ENCODE measurements at regions not wholly inside any gene's neighbourhood (a gene's known extent, or its start where the extent isn't known, plus 50 kb on each side); places are given as distances from the start of the nearest gene placed in this dataset.

DNA sequence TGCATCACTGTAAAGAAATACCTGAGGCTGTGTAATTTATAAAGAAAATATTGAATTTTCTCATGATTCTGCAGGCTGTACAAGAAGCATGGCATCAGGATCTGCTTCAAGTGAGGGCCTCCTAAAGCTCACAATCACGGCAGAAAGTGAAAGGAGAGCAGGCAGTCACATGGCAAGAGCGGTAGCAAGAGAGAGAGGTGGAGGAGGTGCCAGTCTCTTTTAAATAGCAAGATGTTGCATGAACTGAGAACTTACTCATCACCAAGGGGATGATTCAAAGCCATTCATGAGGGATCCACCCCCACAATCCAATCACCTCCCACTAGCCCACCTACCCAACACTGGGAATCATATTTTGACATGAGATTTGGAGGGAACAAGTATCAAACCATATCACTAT lies 184.5 kb upstream of the PAPPA start:
- Histone ChIP-seq H3K36me3 (ENCODE audit: control insufficient read depth, insufficient read depth, low read length) (no peaks in the 10 kb centered on the region), H3K4me3 (ENCODE audit: low read depth, low read length) (no peak overlapping the region)
- POLR2A ChIA-PET, result no interaction called here

GRCh38 chr9:115972362-115972761 lies 181.2 kb upstream of the PAPPA start:
- ChIA-PET POLR2A (no interaction called here), CTCF (interaction anchor here (1.3 kb wide), 1 partner anchor 15 kb away, joined by 5 read pairs; no protein-coding TSS in a partner anchor)
- no peak for DNase-seq (ENCODE audit: low read depth)
- no peak for TF ChIP-seq CTCF (IDR thresholded peaks at IDR 0.05; ENCODE audit: insufficient read depth, low read depth, low read length)
- Histone ChIP-seq H3K27me3 (ENCODE audit: control insufficient read depth, insufficient read depth, low read length) (no peaks in the 10 kb centered on the region), H3K36me3 (ENCODE audit: control insufficient read depth, insufficient read depth, low read length) (no peaks in the 10 kb centered on the region), H3K4me3 (ENCODE audit: low read depth, low read length) (no peak overlapping the region)

More for the DNA sequence above, 184.5 kb upstream of the PAPPA start:
- TF ChIP-seq CTCF (IDR thresholded peaks at IDR 0.05; ENCODE audit: insufficient read depth, low read depth, low read length), result no peak
- no peak for DNase-seq (ENCODE audit: low read depth)
- CTCF ChIA-PET, result no interaction called here
- H3K27me3 ChIP-seq (ENCODE audit: control insufficient read depth, insufficient read depth, low read length), result no peaks in the 10 kb centered on the region

DNA sequence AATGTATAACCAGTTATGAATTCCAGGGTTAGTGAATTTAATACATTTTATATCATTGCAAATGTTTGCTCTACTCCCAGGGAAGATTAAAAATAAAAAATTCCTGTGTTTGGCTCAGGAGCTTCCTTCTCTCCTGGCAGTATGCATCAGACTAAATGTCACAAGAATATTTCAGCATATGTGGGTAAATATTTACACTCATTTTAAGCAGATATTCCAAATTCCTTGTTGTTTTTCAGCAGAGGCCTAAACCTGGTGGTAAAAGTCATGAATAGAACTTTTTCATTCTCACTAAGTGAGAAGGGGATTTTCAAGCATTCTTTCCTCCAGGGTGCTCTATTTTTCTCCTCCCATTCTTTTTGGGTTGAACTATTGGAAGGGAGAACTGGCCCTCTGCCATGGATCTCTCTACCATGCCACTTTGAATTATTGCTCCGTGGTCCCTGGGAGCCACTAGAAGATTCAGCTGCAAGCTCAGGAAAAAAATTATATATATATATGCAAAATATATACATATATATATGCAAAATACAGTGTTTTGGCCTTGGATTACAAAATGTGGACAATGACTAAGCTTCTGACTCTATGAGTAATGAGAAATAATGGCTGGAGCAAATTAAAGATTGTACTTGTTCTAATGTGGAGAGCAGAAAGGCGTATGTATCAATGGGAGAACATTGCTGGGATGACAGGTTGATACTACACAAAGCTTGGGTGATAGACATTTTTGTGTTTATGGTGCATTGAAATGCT lies 180.6 kb upstream of the PAPPA start:
- ChIA-PET CTCF (interaction anchor here (1.3 kb wide), 1 partner anchor 14 kb away, joined by 5 read pairs; no protein-coding TSS in a partner anchor), POLR2A (no interaction called here)
- Histone ChIP-seq H3K36me3 (ENCODE audit: control insufficient read depth, insufficient read depth, low read length) (no peaks in the 10 kb centered on the region), H3K4me3 (ENCODE audit: low read depth, low read length) (no peak overlapping the region), H3K27me3 (ENCODE audit: control insufficient read depth, insufficient read depth, low read length) (no peaks in the 10 kb centered on the region)
- no peak for TF ChIP-seq CTCF (IDR thresholded peaks at IDR 0.05; ENCODE audit: insufficient read depth, low read depth, low read length)
- DNase-seq (ENCODE audit: low read depth), result no peak

- no peak for TF ChIP-seq CTCF (IDR thresholded peaks at IDR 0.05; ENCODE audit: insufficient read depth, low read depth, low read length)
- ChIA-PET POLR2A (no interaction called here), CTCF (no interaction called here)
- no peak overlapping the region for H3K4me3 ChIP-seq (ENCODE audit: low read depth, low read length)
- no peaks in the 10 kb centered on the region for H3K27me3 ChIP-seq (ENCODE audit: control insufficient read depth, insufficient read depth, low read length)
- DNase-seq (ENCODE audit: low read depth), result no peak
- H3K36me3 ChIP-seq (ENCODE audit: control insufficient read depth, insufficient read depth, low read length), result no peaks in the 10 kb centered on the region
Observed at GRCh38 chr9:115976781-115977180, 176.8 kb upstream of the PAPPA start.

DNA sequence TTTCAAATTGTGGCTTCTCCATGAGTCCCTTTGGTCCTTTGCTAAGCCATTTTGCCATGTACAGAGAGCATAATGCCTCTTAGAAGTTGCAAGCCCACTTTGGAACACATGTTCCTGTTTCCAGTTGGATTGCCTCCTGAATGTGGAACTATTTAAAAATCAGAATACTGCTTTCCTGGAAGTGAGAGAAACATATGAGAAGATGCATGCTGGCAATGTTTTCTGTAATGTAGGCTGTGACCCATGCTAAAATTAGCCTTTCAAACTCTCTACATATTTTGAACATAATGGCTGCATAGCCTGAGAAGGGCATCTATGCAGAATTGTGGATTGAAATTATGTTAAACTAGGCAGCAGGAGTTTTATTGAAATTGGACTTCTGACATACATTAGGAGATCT lies 175.5 kb upstream of the PAPPA start:
- Histone ChIP-seq H3K27me3 (ENCODE audit: control insufficient read depth, insufficient read depth, low read length) (no peaks in the 10 kb centered on the region), H3K36me3 (ENCODE audit: control insufficient read depth, insufficient read depth, low read length) (no peaks in the 10 kb centered on the region), H3K4me3 (ENCODE audit: low read depth, low read length) (no peak overlapping the region)
- no peak for TF ChIP-seq CTCF (IDR thresholded peaks at IDR 0.05; ENCODE audit: insufficient read depth, low read depth, low read length)
- DNase-seq (ENCODE audit: low read depth), result no peak
- CTCF ChIA-PET, result no interaction called here
- POLR2A ChIA-PET, result no interaction called here
